KBM-7 (cell line): ENCODE measurements at regions not wholly inside any gene's neighbourhood (a gene's known extent, or its start where the extent isn't known, plus 50 kb on each side); places are given as distances from the start of the nearest gene placed in this dataset.
"Not testable (repeated sequence)": the region's sequence is repeated elsewhere in the genome, so short reads cannot be mapped to it uniquely, and the experiment has no call there.

Source experiments
- DNase-seq: peaks from one replicate; pipeline ENCODE4 v3.0.0-alpha.2; 2015
- in situ Hi-C: fragments of 300-500 bp; cut with MboI; formaldehyde crosslinking; loops from 2 replicates; pipeline ENCODE4 v1.14.3; 2020; ENCODE audit warnings: low sequenced_read_pairs, low pct_unique_long_range_greater_than_20kb, mixed read lengths

DNA sequence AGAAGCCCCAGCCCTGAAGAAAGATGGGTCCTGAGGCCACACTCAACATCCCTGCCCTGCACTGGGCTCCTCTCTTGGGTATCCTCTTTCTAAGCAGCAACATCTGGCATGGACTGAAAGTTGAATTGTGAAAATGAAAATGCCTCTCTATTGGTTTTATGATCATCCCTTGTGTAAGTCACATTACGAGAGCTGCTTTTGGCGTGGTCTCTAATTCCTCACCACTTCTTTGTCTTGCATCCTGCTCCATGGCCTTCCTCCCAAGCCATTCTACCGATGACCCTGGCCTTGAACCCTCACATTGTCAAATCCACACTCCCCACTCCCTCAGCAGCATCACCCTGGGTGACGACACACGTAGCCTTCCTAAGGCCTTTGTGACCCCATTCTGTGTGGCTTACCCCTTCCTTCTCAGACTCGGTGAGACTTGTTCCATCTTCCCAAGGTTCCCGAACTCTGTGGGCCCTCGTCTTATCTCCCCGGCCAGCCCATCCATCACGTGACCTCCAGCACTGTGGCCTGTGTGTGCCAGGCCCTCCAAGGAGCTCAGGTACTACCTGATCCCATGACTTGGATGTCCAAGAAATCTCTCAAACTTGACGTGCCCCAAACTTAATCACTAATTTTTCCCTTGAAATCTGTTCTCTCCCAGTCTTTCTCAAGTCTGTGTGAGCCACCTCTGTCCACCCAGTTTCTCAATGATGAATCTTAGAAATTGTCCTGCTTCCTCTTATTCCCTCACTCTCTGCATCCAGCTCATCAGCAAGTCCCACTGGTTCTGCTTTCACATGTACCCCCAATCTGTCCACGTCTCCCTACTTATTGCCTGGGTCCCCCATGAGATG, 194.7 kb upstream of the HS6ST1 start:
- in situ Hi-C loops = no loop called here
- DNase-seq = no peak

DNA sequence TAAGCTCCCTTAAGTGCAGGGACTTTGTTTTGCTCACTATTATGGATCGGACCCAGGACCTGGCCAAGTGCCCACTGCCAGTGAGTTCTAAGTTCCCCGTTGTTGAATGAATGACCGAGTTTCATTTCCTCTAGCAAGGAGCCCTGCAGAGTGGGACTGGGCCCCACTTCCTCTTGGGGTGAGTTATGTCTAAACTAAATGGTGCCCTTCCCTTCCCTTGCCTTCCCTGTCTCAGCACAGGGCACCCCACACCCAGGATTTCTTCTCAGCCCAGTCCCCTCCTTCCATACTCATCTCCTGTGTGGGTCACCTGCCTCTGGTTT, 195.3 kb upstream of the HS6ST1 start:
- in situ Hi-C loops = no loop called here
- DNase-seq = peak; percentile 30

DNA sequence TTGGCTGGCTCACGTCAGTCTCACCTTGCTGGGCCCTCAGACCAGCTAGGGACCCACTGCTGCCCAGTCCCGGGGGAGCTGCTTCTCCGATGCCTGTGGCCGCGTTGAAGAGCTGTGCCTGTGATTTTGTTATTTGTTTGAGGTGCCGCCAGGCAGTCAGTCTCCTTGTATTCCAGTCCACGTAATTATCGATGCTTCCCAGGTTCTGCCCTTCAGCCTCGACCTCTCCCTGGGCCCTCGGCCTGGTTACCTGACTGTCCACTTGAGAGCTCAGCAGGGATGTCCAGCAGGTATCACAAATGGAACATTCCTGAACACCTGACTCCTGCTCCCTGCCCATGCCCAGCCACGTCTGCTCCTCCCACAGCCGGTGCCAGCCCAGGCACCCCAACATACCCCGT, 195.9 kb upstream of the HS6ST1 start:
- DNase-seq = no peak
- in situ Hi-C loops = no loop called here

DNA sequence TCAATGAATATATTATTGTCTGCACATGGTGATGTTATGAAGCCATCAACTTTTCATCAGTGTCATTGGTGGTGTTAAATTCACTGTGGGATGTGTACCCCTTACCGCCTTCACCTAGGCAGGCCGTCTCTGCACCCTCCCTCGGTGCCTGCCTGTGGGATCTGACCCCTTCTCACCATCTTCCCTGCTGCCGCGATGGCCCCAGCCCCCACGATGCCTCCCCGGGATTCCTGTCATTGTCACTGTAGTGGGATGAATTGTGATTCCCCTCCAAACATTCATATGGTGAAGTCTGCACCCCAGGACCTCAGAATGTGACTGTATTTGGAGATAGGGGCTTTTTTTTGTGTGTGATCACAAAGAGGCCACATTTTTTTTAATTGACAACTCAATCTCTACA, 198.3 kb upstream of the HS6ST1 start:
- no peak for DNase-seq
- in situ Hi-C loops = no loop called here

DNA sequence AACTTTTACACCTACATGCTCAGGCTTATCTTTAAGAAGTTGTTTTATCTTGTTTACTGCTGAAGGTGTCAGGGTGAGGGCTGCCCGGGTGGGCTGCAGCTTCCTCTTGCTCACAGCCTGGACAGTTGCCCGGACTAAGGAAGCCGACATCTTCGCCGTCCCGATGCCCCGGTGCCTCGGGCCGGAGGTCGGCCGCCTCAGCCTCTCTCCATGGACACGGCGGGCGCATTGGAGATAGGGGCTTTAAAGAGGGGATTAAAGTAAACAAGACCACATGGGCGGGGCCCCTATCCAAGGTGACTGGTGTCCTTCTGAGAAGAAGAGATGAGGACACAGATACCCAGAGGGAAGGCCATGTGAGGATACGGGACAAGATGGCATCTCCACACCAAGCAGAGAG, 200.4 kb upstream of the HS6ST1 start:
- DNase-seq, in situ Hi-C loops: not testable (repeated sequence)

DNA sequence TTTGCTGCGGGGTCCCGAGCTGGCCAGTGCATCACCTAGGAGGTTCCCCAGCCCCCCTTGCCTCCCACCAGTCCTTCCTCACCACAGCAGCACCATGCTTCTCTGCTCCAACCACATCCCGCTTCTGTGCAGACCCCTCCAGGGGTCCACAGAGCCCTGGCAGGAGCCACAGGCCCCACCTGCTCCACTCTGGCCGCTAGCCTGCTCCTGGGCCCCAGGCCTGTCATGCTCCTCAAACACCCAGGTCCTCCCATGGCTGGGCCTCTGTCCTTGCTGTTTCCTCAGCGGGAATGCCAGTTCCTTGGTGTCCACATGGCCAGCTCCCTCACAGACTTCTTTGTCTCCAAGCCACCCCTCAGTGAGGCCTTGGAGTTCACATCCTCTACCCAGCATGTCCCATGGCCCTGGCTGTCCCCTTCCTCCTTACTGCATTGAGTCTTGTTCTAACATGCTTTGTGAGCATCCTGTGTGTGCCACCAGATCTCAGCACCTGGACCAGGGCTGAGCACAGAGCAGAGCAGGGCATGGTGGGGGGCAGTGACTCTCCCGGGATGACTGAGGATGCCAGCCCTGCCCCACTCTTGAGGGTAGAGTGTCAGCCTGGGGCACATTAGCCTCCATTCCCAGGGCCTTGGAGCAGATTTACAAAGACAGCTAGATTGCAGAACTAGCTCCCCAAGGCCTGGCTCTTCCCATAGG, 201.0 kb upstream of the HS6ST1 start:
- in situ Hi-C loops = no loop called here

DNA sequence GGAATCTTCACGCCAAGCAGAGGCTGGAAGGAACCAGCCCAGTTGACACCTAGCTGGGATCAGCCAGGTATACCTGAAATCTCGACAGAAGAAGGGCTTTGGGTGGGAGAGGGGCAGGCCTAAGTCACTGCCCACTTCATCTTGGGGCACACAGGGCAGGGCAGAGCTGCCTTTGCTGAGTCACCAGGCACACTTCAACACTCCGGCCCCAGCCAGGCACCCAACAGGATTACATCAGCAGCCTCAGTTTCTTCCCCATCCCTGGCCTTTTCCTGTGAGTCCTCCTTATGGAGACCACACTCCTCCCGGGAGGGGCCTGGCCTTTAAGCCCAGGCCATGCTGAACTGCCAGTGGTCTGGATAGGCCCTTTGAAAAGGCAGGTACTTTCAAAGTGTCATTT, 201.7 kb upstream of the HS6ST1 start:
- no peak for DNase-seq
- in situ Hi-C loops = no loop called here

More for the DNA sequence above, 201.0 kb upstream of the HS6ST1 start:
- no peak for DNase-seq

DNA sequence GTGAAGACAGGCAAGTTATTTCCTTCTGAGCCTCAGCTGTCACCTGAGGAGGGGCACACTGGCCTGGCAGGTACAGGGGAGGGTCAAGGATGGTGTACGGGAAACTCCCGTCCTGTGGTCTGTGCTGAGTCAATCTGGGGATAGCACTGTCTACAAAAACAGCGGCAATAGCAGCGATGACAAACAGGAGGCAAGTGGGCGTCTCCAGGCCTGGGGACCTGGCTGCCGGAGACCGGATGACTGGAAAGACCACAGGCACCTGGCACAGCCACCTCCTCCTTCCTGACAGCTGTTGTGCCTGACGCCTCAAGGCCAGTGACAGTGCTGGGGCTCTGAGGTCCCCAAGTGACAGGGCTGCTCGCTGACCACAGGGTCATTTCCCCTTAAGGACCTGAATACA, 202.1 kb upstream of the HS6ST1 start:
- in situ Hi-C loops = no loop called here
- DNase-seq = peak; percentile 7

DNA sequence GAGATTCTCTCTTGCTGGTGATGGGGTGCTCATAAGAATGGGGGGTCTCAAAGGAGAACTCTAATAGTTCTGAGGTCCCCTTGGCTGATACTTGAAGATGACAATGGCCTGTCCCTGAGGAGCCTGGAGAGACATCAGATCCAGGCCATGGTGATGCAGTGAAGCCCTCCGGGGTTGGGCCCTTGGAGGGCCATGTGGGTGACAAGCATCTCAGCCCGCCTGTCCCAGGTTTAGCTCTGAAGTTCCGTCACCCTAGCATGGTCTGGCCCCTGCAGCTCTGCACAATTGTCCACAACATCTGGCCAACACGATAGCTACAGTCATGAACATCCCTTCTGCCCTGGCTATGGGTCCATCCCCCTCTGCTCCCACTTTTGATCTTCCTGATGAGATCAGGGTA, 202.8 kb upstream of the HS6ST1 start:
- in situ Hi-C loops = no loop called here
- DNase-seq = no peak

DNA sequence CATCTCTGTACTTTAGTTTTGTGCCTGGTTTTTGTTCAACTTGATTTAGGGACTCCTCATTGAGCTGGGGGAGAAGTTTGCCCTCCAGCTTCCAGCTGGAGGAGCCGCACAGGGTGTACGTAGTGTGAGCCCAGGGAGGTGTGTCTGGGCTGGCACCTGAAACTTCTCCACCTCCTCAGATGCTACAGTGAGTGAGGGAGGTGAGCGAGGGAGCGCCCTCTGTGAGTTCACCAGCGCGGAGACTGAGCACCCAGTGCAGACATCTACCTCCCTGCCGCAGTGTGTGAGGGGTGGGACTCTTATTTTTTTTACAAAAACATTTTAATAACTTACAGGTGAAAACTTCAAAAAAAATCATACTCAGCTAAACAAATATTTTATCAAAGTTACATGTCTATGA, 204.2 kb upstream of the HS6ST1 start:
- DNase-seq = no peak
- in situ Hi-C loops = no loop called here

DNA sequence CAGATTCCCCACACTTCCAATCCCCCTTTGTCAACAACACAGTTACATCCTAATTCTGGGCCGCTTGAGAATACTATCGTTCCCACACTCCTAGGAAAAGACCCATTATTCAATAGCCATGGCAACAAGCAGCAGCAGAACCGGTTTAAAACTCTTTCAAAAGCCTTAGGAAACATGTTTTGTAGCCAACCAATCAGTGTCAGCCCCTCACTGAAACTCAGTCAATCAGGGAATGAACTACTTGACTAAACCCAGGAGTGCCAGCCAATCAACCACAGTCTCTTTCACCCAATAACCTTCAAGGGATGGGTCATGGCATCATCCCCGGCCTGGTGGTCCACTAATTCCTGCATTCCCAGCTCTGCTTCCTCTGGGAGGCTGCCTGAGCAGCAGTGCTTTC, 204.8 kb upstream of the HS6ST1 start:
- DNase-seq = no peak
- in situ Hi-C loops = no loop called here

DNA sequence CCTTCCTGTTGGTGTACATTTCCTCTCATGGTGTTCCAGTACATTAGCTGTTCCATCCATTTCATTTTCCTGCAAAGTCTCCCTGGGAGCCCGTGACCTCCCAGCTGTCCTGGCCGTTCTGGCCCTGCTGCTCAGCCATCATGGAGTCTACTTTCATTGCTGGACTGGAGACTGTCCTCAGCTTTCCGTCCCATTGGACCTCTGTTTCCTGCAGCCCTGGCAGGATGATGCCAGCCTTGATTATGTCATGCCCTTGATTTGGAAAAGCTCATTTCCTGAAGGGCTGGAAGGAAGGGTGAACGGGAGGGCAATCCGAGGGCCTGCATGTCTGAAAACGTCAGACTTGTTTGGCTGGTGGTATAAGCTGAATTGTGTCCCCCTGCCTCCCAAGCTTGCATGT, 205.5 kb upstream of the HS6ST1 start:
- in situ Hi-C loops = no loop called here
- DNase-seq = no peak

DNA sequence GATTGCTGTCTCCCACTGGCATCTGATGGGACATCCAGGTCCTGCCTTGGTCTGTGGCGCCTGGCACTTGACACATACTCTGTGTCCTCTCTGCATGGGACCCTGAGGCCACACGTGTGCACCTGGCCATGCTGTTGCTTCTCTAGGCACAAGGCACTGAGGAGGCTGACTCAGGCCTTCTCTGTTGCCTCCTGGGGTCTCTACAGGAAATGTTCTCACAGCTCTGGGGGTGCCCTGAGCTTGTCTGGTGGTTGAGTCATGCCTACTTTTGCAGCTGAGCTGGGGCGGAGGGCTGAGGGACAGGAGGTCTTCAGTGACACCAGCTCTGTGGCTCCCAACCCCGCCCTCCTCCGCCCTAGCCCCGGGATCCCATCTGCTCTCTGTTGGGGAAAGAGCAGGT, 207.0 kb upstream of the HS6ST1 start:
- DNase-seq = no peak
- in situ Hi-C loops = no loop called here

DNA sequence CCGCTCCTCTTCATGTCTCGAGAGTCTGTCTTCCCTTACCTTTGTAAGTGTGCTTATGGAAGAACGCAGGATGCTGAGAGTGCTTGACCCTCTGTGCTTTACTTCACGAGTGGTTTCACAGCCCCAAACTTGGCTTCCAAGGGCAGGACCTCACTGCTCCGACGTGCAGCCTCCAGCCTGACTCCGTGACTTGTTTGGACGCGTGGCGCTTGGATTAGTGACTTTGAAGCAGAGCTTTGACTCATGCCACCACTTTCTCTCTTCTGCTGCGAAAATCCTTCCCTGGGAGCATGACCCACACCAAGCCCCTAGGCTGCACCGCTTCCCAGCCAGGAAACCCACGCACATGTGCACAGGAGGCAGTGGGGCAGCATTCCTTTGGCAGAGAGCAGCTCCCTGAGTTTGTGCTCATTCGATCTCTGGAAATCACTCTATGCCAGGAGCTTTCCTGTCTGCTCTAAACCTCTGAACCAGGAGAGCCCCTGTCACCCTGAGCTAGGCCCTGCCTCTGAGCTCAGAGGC, 207.8 kb upstream of the HS6ST1 start:
- in situ Hi-C loops = no loop called here
- no peak for DNase-seq

DNA sequence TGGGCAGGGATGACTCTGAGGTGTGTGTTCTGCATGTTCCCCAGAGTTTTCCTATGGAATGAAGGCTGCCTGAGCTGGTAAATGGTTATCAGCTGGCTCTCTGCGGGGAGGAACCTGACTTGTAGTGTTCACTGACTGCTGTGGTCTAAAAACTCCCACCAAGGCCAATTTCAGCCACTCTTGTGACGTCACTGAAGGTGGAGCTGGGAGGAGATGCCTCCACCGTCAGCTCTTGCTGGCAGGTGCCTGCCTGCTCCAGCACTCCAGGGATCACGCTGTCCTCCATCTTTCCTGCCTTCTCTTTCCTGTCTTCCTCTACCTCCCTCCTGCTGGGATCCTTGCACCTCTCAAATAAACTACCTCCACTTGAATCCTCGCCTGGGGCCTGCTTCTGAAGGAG, 209.5 kb upstream of the HS6ST1 start:
- in situ Hi-C loops = no loop called here
- no peak for DNase-seq

DNA sequence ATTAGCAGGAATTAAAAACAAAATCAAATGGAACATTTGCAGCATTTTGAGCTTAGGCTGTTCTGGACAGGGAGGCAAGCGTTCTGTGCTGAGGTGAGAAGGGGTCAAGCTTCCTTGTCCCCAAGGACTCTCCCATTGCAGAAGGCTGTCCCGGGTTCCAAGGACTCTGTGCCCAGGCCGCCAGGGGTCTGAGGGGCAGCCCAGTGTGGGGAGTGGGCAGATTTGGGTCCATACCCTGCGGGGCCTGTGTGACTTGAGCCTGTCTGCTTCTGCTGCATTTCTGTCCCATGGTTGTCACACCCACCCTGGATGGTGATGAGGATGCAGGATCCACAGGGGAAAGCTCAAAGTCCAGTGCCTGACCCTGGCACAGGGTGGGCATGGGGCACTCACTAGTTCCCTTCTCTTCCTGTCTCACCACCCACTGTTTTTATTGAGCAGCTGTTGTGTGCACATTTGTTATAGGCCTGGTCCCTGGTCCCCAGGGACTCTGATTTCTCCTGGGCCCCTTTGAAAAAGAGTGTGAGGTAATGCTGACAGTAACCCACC, 211.4 kb upstream of the HS6ST1 start:
- in situ Hi-C loops = no loop called here
- DNase-seq = no peak

DNA sequence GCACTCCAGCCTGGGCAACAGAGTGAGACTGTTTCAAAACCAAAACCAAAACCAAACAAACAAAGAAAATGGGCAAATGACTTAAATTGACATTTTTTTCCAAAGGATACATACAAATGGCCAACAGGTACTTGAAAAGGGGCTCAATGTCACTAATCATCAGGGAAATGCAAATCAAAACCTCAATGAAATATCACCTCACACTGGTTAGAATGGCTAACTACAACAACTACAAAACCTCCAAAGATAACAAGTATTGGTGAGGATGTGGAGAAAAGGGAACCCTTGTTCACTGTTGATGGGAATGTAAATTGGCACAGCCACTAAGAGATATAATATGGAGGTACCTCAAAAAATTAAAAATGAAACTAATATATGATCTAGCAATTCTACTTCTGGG, 213.2 kb upstream of the HS6ST1 start:
- DNase-seq = peak; percentile 71
- in situ Hi-C loops = no loop called here

DNA sequence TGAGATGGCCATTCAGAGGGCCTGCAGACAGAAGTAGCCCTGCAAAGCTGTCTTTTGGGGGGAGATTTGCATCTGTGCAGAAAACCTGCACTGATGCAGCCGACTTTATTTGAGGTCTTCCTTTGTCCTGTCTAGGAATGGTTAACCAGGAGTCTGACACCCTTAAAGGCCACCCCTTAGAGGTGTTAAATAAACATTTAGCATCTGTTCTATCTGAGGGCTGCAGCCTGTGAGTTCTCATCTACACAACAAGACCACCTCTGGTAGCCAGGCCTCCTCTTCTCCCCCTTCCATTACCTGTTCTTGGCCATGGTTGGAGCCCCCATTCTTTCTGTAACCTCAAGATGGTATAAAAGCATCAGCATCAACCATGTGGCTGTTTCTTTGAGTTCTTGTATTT, 214.4 kb upstream of the HS6ST1 start:
- DNase-seq = no peak
- in situ Hi-C loops = no loop called here

DNA sequence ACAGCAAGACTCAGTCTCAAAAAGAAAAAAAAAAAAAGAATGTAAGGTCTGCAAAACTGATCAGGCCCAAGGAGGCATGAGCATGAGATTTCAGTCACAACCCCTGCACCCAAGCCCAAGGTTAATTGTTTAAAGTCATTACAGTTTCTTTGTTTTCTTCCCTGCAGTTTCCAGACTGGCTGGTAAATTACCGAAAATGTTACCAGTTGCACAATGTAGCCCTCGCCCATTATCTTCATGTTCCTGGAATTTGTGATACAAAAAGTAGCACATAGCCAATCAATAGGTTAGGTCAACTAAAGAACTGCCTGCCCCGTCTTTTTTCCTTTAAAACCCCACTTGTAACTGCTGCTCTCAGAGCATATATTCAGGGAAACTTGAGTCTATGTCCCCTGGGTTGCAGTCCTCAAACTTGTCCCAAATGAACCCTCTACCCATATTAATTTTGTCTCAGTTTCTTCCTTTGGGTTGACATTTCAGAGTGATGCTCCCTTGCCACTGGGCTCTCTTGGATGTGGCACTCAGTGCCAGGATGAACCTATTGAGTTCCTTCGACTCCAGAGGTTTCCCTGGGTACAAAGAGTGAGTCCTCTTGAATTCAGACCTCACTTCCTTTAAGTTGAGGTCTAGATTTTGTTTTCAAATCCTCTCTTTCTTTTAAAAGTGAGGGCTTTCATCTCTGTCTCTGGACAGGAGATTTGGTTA, 216.2 kb upstream of the HS6ST1 start:
- in situ Hi-C loops = no loop called here
- no peak for DNase-seq

DNA sequence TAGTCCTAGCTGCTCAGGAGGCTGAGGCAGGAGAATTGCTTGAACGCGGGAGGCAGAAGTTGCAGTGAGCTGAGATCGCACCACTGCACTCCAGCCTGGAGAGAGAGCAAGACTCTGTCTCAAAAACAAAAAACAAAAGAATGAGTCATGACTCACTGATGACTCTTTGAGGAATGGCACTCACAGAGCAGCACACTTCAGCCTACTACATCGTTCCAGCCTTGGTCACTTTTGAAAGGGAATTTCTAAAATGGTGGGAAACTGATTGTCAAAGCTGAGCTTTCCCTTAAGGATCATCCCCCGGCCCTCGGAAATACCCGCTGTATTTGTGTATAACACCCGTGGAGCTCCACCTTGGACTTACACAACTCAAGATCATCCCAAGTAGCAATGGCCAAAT, 217.3 kb upstream of the HS6ST1 start:
- in situ Hi-C loops = no loop called here
- DNase-seq = no peak
